Neural progenitor cell (in vitro differentiated cells): ENCODE measurements at regions not wholly inside any gene's neighbourhood (a gene's known extent, or its start where the extent isn't known, plus 50 kb on each side); places are given as distances from the start of the nearest gene placed in this dataset.

Experiments
- CTCF ChIP-seq: fragments of 200-600 bp; sonication (generic); IDR thresholded peaks from 2 replicates; pipeline ENCODE4 v1.5.1; 2017; ENCODE audit warnings: antibody characterized with exemption, mild to moderate bottlenecking
- EZH2phosphoT487 ChIP-seq: fragments of 200-600 bp; sonication (generic); IDR thresholded peaks from 2 replicates; pipeline ENCODE4 v1.6.1; 2017; ENCODE audit warnings: antibody characterized with exemption

GRCh38 chr3:190780524-190780923, 82.0 kb downstream of the GMNC start:
- TF ChIP-seq CTCF (no peak), EZH2phosphoT487 (no peak)
